Activated T-helper 2 cell treated with anti-CD3 and anti-CD28 coated beads, Interferon-gamma antibody, Interleukin-2, Interleukin-4, amounts not matched to agents 10 μg/mL and 5 μg/mL and 100 μg/mL, durations not matched to agents 14 hours and 24 hours and 36 hours (primary cell): ENCODE measurements at regions not wholly inside any gene's neighbourhood (a gene's known extent, or its start where the extent isn't known, plus 50 kb on each side); places are given as distances from the start of the nearest gene placed in this dataset.

Experiments
- DNase-seq: peaks from one replicate; pipeline ENCODE4 v3.0.0; 2021; ENCODE audit warnings: low spot score
- H3K27ac Mint-ChIP-seq: one replicate; pipeline ENCODE4 v1.8.0; 2021; ENCODE audit warnings: mixed read lengths
- H3K27me3 Mint-ChIP-seq: one replicate; pipeline ENCODE4 v1.8.0; 2021; ENCODE audit warnings: low read depth, mixed read lengths
- H3K36me3 Mint-ChIP-seq: one replicate; pipeline ENCODE4 v1.8.0; 2021; ENCODE audit warnings: low read depth, mixed read lengths
- H3K4me1 Mint-ChIP-seq: one replicate; pipeline ENCODE4 v1.8.0; 2021; ENCODE audit warnings: low read depth, mixed read lengths
- H3K4me3 Mint-ChIP-seq: one replicate; pipeline ENCODE4 v1.8.0; 2021; ENCODE audit warnings: low read depth, mild to moderate bottlenecking, moderate library complexity, mixed read lengths
- H3K9me3 Mint-ChIP-seq: one replicate; pipeline ENCODE4 v1.8.0; 2021; ENCODE audit warnings: mixed read lengths
- intact Hi-C: fragments of 100-400 bp; cut with micrococcal nuclease; formaldehyde crosslinking; loops from one replicate; pipeline ENCODE4 v1.15.1; 2023

GRCh38 chr20:59508729-59509128, 95.6 kb upstream of the PHACTR3 start:
- DNase-seq, result no peak
- intact Hi-C loops, result no loop called here
- H3K27me3 Mint-ChIP-seq, result peaks cover 9% of the 10 kb centered on the region
- H3K4me3 Mint-ChIP-seq, result no peak overlapping the region
- H3K36me3 Mint-ChIP-seq, result no peaks in the 10 kb centered on the region
- H3K4me1 Mint-ChIP-seq, result no peaks in the 10 kb centered on the region
- no peaks in the 10 kb centered on the region for H3K9me3 Mint-ChIP-seq
- no peak overlapping the region for H3K27ac Mint-ChIP-seq

- peaks cover 22% of the 10 kb centered on the region for H3K27me3 Mint-ChIP-seq
- H3K27ac Mint-ChIP-seq, result no peak overlapping the region
- no peaks in the 10 kb centered on the region for H3K4me1 Mint-ChIP-seq
- no peaks in the 10 kb centered on the region for H3K36me3 Mint-ChIP-seq
- intact Hi-C loops, result no loop called here
- DNase-seq, result no peak
- no peaks in the 10 kb centered on the region for H3K9me3 Mint-ChIP-seq
- no peak overlapping the region for H3K4me3 Mint-ChIP-seq
These were observed 91.7 kb upstream of the PHACTR3 start for GRCh38 chr20:59512651-59513050.

GRCh38 chr20:59514554-59514953, 89.8 kb upstream of the PHACTR3 start:
- Mint-ChIP-seq H3K9me3 (no peaks in the 10 kb centered on the region), H3K4me1 (no peaks in the 10 kb centered on the region), H3K27me3 (peaks cover 22% of the 10 kb centered on the region), H3K4me3 (no peak overlapping the region), H3K36me3 (no peaks in the 10 kb centered on the region), H3K27ac (no peak overlapping the region)
- no peak for DNase-seq
- intact Hi-C loops, result no loop called here

- Mint-ChIP-seq H3K36me3 (no peaks in the 10 kb centered on the region), H3K4me1 (no peaks in the 10 kb centered on the region), H3K27ac (no peak overlapping the region), H3K9me3 (no peaks in the 10 kb centered on the region), H3K27me3 (peaks cover 22% of the 10 kb centered on the region), H3K4me3 (no peak overlapping the region)
- no peak for DNase-seq
- intact Hi-C loops, result no loop called here
These were observed 89.1 kb upstream of the PHACTR3 start for GRCh38 chr20:59515013-59515905.

GRCh38 chr20:59515906-59516209, 88.5 kb upstream of the PHACTR3 start:
- Mint-ChIP-seq H3K4me3 (no peak overlapping the region), H3K4me1 (no peaks in the 10 kb centered on the region), H3K27me3 (peaks cover 22% of the 10 kb centered on the region), H3K27ac (no peak overlapping the region), H3K9me3 (no peaks in the 10 kb centered on the region), H3K36me3 (no peaks in the 10 kb centered on the region)
- intact Hi-C loops, result no loop called here
- DNase-seq, result no peak

- Mint-ChIP-seq H3K9me3 (no peaks in the 10 kb centered on the region), H3K27ac (no peak overlapping the region), H3K27me3 (peaks cover 24% of the 10 kb centered on the region), H3K4me3 (no peak overlapping the region), H3K4me1 (no peaks in the 10 kb centered on the region), H3K36me3 (no peaks in the 10 kb centered on the region)
- intact Hi-C loops, result no loop called here
- DNase-seq, result no peak
These were observed 85.2 kb upstream of the PHACTR3 start for GRCh38 chr20:59518881-59519706.

GRCh38 chr20:59519707-59520014, 84.7 kb upstream of the PHACTR3 start:
- intact Hi-C loops, result no loop called here
- no peaks in the 10 kb centered on the region for H3K4me1 Mint-ChIP-seq
- H3K36me3 Mint-ChIP-seq, result no peaks in the 10 kb centered on the region
- H3K27me3 Mint-ChIP-seq, result peaks cover 27% of the 10 kb centered on the region
- no peaks in the 10 kb centered on the region for H3K9me3 Mint-ChIP-seq
- no peak overlapping the region for H3K27ac Mint-ChIP-seq
- no peak overlapping the region for H3K4me3 Mint-ChIP-seq
- DNase-seq, result no peak

- no peak overlapping the region for H3K4me3 Mint-ChIP-seq
- H3K27me3 Mint-ChIP-seq, result peaks cover 35% of the 10 kb centered on the region
- H3K27ac Mint-ChIP-seq, result no peak overlapping the region
- peaks cover 2% of the 10 kb centered on the region for H3K4me1 Mint-ChIP-seq
- intact Hi-C loops, result no loop called here
- no peaks in the 10 kb centered on the region for H3K9me3 Mint-ChIP-seq
- no peak for DNase-seq
- H3K36me3 Mint-ChIP-seq, result no peaks in the 10 kb centered on the region
These were observed 83.5 kb upstream of the PHACTR3 start for GRCh38 chr20:59520814-59521213.

GRCh38 chr20:59525500-59526241, 78.7 kb upstream of the PHACTR3 start:
- H3K27me3 Mint-ChIP-seq, result peaks cover 34% of the 10 kb centered on the region

GRCh38 chr20:59526242-59527225, 77.8 kb upstream of the PHACTR3 start:
- no peak for DNase-seq
- Mint-ChIP-seq H3K27me3 (peaks cover 34% of the 10 kb centered on the region), H3K4me3 (no peak overlapping the region), H3K4me1 (peaks cover 2% of the 10 kb centered on the region), H3K27ac (no peak overlapping the region), H3K9me3 (no peaks in the 10 kb centered on the region), H3K36me3 (no peaks in the 10 kb centered on the region)
- intact Hi-C loops, result no loop called here

More at GRCh38 chr20:59525500-59526241, 78.7 kb upstream of the PHACTR3 start:
- DNase-seq, result no peak
- Mint-ChIP-seq H3K4me3 (no peak overlapping the region), H3K27ac (no peak overlapping the region), H3K4me1 (peaks cover 2% of the 10 kb centered on the region), H3K36me3 (no peaks in the 10 kb centered on the region), H3K9me3 (no peaks in the 10 kb centered on the region)
- intact Hi-C loops, result no loop called here

- Mint-ChIP-seq H3K36me3 (no peaks in the 10 kb centered on the region), H3K4me3 (no peak overlapping the region), H3K9me3 (no peaks in the 10 kb centered on the region), H3K4me1 (no peaks in the 10 kb centered on the region), H3K27ac (no peak overlapping the region), H3K27me3 (peaks cover 12% of the 10 kb centered on the region)
- no peak for DNase-seq
- intact Hi-C loops, result no loop called here
These were observed 73.6 kb upstream of the PHACTR3 start for GRCh38 chr20:59530782-59531181.

GRCh38 chr20:59537991-59538390, 66.3 kb upstream of the PHACTR3 start:
- DNase-seq, result no peak
- Mint-ChIP-seq H3K27ac (no peak overlapping the region), H3K36me3 (no peaks in the 10 kb centered on the region)

More at GRCh38 chr20:59537991-59538390, 66.3 kb upstream of the PHACTR3 start:
- peaks cover 4% of the 10 kb centered on the region for H3K27me3 Mint-ChIP-seq
- H3K4me1 Mint-ChIP-seq, result no peaks in the 10 kb centered on the region
- H3K9me3 Mint-ChIP-seq, result peaks cover 4% of the 10 kb centered on the region
- no peak overlapping the region for H3K4me3 Mint-ChIP-seq
- intact Hi-C loops, result no loop called here
